ENCODE measurements at regions not wholly inside any gene's neighbourhood (a gene's known extent, or its start where the extent isn't known, plus 50 kb on each side); places are given as distances from the start of the nearest gene placed in this dataset.

DNA sequence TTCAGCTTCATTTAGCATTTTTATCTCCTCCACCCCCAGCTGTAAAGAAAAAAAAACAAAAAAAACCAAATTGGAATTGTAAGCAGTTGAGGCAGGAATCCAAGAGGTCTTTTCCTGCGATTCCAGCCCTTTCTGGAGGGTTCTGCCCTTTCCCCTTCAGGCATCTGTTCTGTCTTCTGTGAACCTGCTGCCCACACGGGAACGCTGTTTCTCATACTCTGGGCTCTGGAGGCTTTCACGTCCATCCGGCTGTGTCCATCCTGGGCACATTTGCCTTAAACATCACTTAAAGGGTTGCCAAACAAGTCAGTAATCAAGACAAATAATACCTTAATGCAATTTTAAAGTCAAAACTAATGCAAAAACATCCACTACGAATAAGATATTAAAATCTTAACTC is 302.8 kb upstream of the PITRM1 start:
- TF ChIP-seq SMC3 (IDR thresholded peaks at IDR 0.05; ENCODE audit: low read depth, low read length) (no peak), MXI1 (IDR thresholded peaks at IDR 0.05; ENCODE audit: low read depth, low read length) (no peak), YY1 (IDR thresholded peaks at IDR 0.05; ENCODE audit: low read depth) (no peak), RXRA (IDR thresholded peaks at IDR 0.05; ENCODE audit: borderline replicate concordance, low read depth) (no peak), RFX5 (IDR thresholded peaks at IDR 0.05; ENCODE audit: low read length) (no peak), NRF1 (IDR thresholded peaks at IDR 0.05; ENCODE audit: low read depth, low read length) (no peak), JUND (IDR thresholded peaks at IDR 0.05) (no peak), FOXM1 (IDR thresholded peaks at IDR 0.05; ENCODE audit: low read depth) (no peak), CHD2 (IDR thresholded peaks at IDR 0.05; ENCODE audit: low read length, partially characterized antibody) (no peak), EP300 (IDR thresholded peaks at IDR 0.05; ENCODE audit: borderline replicate concordance in 1 of 2, low read depth in 1 of 2, low read length in 1 of 2) (no peak), ELF1 (IDR thresholded peaks at IDR 0.05) (no peak)
- TF ChIP-seq, protein P1, sequence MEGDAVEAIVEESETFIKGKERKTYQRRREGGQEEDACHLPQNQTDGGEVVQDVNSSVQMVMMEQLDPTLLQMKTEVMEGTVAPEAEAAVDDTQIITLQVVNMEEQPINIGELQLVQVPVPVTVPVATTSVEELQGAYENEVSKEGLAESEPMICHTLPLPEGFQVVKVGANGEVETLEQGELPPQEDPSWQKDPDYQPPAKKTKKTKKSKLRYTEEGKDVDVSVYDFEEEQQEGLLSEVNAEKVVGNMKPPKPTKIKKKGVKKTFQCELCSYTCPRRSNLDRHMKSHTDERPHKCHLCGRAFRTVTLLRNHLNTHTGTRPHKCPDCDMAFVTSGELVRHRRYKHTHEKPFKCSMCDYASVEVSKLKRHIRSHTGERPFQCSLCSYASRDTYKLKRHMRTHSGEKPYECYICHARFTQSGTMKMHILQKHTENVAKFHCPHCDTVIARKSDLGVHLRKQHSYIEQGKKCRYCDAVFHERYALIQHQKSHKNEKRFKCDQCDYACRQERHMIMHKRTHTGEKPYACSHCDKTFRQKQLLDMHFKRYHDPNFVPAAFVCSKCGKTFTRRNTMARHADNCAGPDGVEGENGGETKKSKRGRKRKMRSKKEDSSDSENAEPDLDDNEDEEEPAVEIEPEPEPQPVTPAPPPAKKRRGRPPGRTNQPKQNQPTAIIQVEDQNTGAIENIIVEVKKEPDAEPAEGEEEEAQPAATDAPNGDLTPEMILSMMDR (IDR thresholded peaks at IDR 0.05): no peak
- TF ChIP-seq, protein P2, sequence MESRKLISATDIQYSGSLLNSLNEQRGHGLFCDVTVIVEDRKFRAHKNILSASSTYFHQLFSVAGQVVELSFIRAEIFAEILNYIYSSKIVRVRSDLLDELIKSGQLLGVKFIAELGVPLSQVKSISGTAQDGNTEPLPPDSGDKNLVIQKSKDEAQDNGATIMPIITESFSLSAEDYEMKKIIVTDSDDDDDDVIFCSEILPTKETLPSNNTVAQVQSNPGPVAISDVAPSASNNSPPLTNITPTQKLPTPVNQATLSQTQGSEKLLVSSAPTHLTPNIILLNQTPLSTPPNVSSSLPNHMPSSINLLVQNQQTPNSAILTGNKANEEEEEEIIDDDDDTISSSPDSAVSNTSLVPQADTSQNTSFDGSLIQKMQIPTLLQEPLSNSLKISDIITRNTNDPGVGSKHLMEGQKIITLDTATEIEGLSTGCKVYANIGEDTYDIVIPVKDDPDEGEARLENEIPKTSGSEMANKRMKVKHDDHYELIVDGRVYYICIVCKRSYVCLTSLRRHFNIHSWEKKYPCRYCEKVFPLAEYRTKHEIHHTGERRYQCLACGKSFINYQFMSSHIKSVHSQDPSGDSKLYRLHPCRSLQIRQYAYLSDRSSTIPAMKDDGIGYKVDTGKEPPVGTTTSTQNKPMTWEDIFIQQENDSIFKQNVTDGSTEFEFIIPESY (IDR thresholded peaks at IDR 0.05; ENCODE audit: borderline replicate concordance, low read depth): no peak
- TF ChIP-seq, protein P3, sequence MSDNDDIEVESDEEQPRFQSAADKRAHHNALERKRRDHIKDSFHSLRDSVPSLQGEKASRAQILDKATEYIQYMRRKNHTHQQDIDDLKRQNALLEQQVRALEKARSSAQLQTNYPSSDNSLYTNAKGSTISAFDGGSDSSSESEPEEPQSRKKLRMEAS (IDR thresholded peaks at IDR 0.05; ENCODE audit: low read depth): no peak

Measured in SK-N-SH (cell line).